GM13976 (cell line): ENCODE measurements at regions not wholly inside any gene's neighbourhood (a gene's known extent, or its start where the extent isn't known, plus 50 kb on each side); places are given as distances from the start of the nearest gene placed in this dataset.

ENCODE experiments used
- DNase-seq: peaks from one replicate; pipeline ENCODE4 v3.0.0; 2012; ENCODE audit warnings: low spot score
- in situ Hi-C: fragments of 300-500 bp; cut with MboI; formaldehyde crosslinking; loops from one replicate; pipeline ENCODE4 v1.12.0; 2022; ENCODE audit warnings: low sequenced_read_pairs, mixed read lengths, inconsistent platforms; ENCODE audit not compliant: unreplicated experiment
- TF ChIP-seq, protein P1 (sequence below): IDR thresholded peaks from 2 replicates; pipeline ENCODE4 v1.5.1; 2012; ENCODE audit warnings: borderline replicate concordance, mild to moderate bottlenecking; ENCODE audit not compliant: insufficient read depth; ENCODE audit errors: extremely low read depth, missing control alignments, control extremely low read depth

GRCh38 chr6:127023001-127023778 lies 95.3 kb upstream of the RSPO3 start:
- no peak for DNase-seq
- TF ChIP-seq, protein P1, sequence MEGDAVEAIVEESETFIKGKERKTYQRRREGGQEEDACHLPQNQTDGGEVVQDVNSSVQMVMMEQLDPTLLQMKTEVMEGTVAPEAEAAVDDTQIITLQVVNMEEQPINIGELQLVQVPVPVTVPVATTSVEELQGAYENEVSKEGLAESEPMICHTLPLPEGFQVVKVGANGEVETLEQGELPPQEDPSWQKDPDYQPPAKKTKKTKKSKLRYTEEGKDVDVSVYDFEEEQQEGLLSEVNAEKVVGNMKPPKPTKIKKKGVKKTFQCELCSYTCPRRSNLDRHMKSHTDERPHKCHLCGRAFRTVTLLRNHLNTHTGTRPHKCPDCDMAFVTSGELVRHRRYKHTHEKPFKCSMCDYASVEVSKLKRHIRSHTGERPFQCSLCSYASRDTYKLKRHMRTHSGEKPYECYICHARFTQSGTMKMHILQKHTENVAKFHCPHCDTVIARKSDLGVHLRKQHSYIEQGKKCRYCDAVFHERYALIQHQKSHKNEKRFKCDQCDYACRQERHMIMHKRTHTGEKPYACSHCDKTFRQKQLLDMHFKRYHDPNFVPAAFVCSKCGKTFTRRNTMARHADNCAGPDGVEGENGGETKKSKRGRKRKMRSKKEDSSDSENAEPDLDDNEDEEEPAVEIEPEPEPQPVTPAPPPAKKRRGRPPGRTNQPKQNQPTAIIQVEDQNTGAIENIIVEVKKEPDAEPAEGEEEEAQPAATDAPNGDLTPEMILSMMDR = no peak
- in situ Hi-C loops = no loop called here

DNA sequence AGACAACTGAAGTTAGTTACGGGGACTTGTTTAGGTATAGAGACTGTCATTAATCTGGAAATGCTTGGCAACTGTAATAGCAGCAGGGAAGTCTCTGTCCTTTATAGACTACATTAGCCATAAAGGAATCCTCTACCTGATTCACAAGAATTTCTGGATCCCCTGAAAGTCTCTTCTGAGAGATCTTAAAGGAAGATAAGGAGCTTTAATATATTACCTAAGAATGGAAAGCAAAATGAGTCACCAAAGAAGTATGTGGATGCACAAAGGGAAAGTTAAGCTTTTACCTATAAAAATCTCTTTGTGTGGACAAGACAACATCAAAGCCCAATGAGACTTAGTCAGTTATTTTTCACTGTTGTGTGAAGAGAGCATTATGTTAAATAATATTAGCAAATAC lies 92.2 kb upstream of the RSPO3 start:
- DNase-seq = no peak
- TF ChIP-seq, protein P1 = no peak
- in situ Hi-C loops = no loop called here

- TF ChIP-seq, protein P1 = no peak
- in situ Hi-C loops = no loop called here
- DNase-seq = no peak
Measured at GRCh38 chr6:127030111-127030510, 88.4 kb upstream of the RSPO3 start.

DNA sequence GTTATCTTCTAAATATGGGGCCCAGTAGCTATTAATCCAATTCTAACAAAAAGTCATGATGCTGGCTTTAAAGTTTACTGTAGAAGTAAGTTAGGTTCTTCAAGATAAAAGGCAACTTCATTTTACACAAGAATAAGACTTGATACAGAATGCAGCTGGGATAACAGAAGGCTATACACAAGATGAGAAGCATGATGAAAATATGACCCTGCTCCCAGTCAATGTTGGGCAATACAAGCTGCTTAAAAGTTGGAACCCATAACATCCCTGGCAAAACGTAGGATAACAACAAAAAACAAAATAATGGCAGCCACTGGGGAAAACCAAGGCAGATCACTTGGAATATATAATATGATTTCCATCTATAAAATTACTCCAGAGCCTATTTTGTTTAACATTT lies 87.6 kb upstream of the RSPO3 start:
- in situ Hi-C loops = no loop called here
- TF ChIP-seq, protein P1 = no peak
- no peak for DNase-seq

DNA sequence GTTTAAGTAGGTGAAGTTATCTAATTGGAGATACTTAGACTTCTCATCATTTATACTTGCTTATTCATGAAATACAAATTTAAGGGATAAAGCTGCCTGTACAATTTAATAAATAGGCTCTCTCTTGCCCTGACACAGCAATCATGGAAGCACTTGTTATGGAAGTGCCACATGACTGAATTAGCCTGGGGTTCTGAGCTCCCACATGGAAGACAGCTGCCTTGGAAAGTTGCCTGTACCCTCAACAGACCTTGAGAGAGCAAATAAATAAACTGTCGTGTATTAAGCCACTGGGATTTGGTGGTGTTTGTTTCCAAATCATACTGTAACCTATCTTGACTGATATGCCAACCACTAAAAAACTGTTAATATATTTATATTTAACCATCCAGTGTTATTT lies 87.0 kb upstream of the RSPO3 start:
- DNase-seq = no peak
- in situ Hi-C loops = no loop called here

GRCh38 chr6:127032971-127033370 lies 85.5 kb upstream of the RSPO3 start:
- no peak for DNase-seq
- TF ChIP-seq, protein P1 = no peak
- in situ Hi-C loops = no loop called here

More for the DNA sequence above, 87.0 kb upstream of the RSPO3 start:
- TF ChIP-seq, protein P1 = no peak
